H9 (cell line): ENCODE measurements at regions not wholly inside any gene's neighbourhood (a gene's known extent, or its start where the extent isn't known, plus 50 kb on each side); places are given as distances from the start of the nearest gene placed in this dataset.

Source experiments
- DNase-seq: peaks from one replicate; pipeline ENCODE4 v3.0.0-alpha.2; 2017
- H2AFZ ChIP-seq: one replicate; pipeline ENCODE4 v1.6.1; 2013; ENCODE audit warnings: mild to moderate bottlenecking, low read length, control low read depth, moderate library complexity
- H2AK5ac ChIP-seq: 2 replicates; pipeline ENCODE4 v1.6.1; 2013; ENCODE audit warnings: low read length, control low read depth, mixed read lengths; ENCODE audit not compliant: insufficient read length
- H2BK120ac ChIP-seq: one replicate; pipeline ENCODE4 v1.6.1; 2013; ENCODE audit warnings: low read depth, mild to moderate bottlenecking, low read length, control low read depth, inconsistent platforms; ENCODE audit not compliant: poor library complexity, severe bottlenecking
- H2BK12ac ChIP-seq: 2 replicates; pipeline ENCODE4 v1.6.1; 2013; ENCODE audit warnings: low read length, control low read depth, mixed read lengths, low read depth; ENCODE audit not compliant: insufficient read length
- H2BK15ac ChIP-seq: 2 replicates; pipeline ENCODE4 v1.6.1; 2013; ENCODE audit warnings: low read depth, low read length, control low read depth
- H2BK20ac ChIP-seq: one replicate; pipeline ENCODE4 v1.6.1; 2013; ENCODE audit warnings: low read depth, mild to moderate bottlenecking, low read length, control low read depth, inconsistent platforms; ENCODE audit not compliant: poor library complexity, severe bottlenecking
- H2BK5ac ChIP-seq: 2 replicates; pipeline ENCODE4 v1.6.1; 2013; ENCODE audit warnings: low read length, control low read depth, mixed read lengths; ENCODE audit not compliant: insufficient read length
- H3K14ac ChIP-seq: 2 replicates; pipeline ENCODE4 v1.6.1; 2013; ENCODE audit warnings: low read length, control low read depth; ENCODE audit not compliant: insufficient read depth
- H3K18ac ChIP-seq: 2 replicates; pipeline ENCODE4 v1.6.1; 2013; ENCODE audit warnings: low read depth, mild to moderate bottlenecking, mixed read lengths, low read length, control low read depth; ENCODE audit not compliant: insufficient read length
- H3K23ac ChIP-seq: 2 replicates; pipeline ENCODE4 v1.6.1; 2013; ENCODE audit warnings: low read length, control low read depth, mixed read lengths, low read depth; ENCODE audit not compliant: insufficient read length
- H3K23me2 ChIP-seq: 2 replicates; pipeline ENCODE4 v1.6.1; 2013; ENCODE audit warnings: low read depth, mild to moderate bottlenecking, mixed read lengths, low read length, control low read depth; ENCODE audit not compliant: insufficient read length, poor library complexity, severe bottlenecking
- H3K27ac ChIP-seq: 2 replicates; pipeline ENCODE4 v1.5.1; 2013; ENCODE audit warnings: low read length, control low read depth, mixed read lengths, low read depth; ENCODE audit not compliant: insufficient read length
- H3K27me3 ChIP-seq: 2 replicates; pipeline ENCODE4 v1.6.1; 2013; ENCODE audit warnings: low read length, control low read depth, inconsistent platforms; ENCODE audit not compliant: insufficient read depth
- H3K4ac ChIP-seq: 2 replicates; pipeline ENCODE4 v1.6.1; 2013; ENCODE audit warnings: low read depth, mild to moderate bottlenecking, control low read depth, inconsistent platforms, low read length, moderate library complexity
- H3K4me1 ChIP-seq: 2 replicates; pipeline ENCODE4 v1.6.1; 2013; ENCODE audit warnings: low read length, control low read depth, inconsistent platforms; ENCODE audit not compliant: insufficient read depth
- H3K4me2 ChIP-seq: 2 replicates; pipeline ENCODE4 v1.6.1; 2013; ENCODE audit warnings: low read length, control low read depth, mixed read lengths; ENCODE audit not compliant: insufficient read length, insufficient read depth
- H3K56ac ChIP-seq: 2 replicates; pipeline ENCODE4 v1.6.1; 2013; ENCODE audit warnings: low read depth, mild to moderate bottlenecking, mixed read lengths, low read length, control low read depth; ENCODE audit not compliant: insufficient read length
- H3K79me1 ChIP-seq: 2 replicates; pipeline ENCODE4 v1.6.1; 2013; ENCODE audit warnings: low read depth, mild to moderate bottlenecking, moderate library complexity, low read length, control low read depth, inconsistent platforms; ENCODE audit not compliant: insufficient read depth, poor library complexity, severe bottlenecking
- H3K79me2 ChIP-seq: 2 replicates; pipeline ENCODE4 v1.6.1; 2013; ENCODE audit warnings: low read length, control low read depth, inconsistent platforms; ENCODE audit not compliant: insufficient read depth
- H3K9ac ChIP-seq: 2 replicates; pipeline ENCODE4 v1.6.1; 2013; ENCODE audit warnings: low read length, control low read depth, mixed read lengths; ENCODE audit not compliant: insufficient read length; ENCODE audit errors: extremely low read depth
- H3K9me3 ChIP-seq: one replicate; pipeline ENCODE4 v1.6.1; 2013; ENCODE audit warnings: low read depth, low read length, inconsistent platforms; ENCODE audit not compliant: control insufficient read depth
- H3T11ph ChIP-seq: one replicate; pipeline ENCODE4 v1.6.1; 2013; ENCODE audit warnings: mild to moderate bottlenecking, low read length, control low read depth, inconsistent platforms
- H4K20me1 ChIP-seq: one replicate; pipeline ENCODE4 v1.6.1; 2013; ENCODE audit not compliant: control insufficient read depth, insufficient read length, insufficient read depth
- H4K5ac ChIP-seq: 2 replicates; pipeline ENCODE4 v1.6.1; 2013; ENCODE audit warnings: low read depth, mild to moderate bottlenecking, mixed read lengths, low read length, control low read depth; ENCODE audit not compliant: insufficient read length
- H4K8ac ChIP-seq: replicated peaks from 2 replicates; pipeline ENCODE4 v1.6.1; 2013; ENCODE audit warnings: low read length, control low read depth, mixed read lengths, low read depth; ENCODE audit not compliant: insufficient read length
- H4K91ac ChIP-seq: 2 replicates; pipeline ENCODE4 v1.6.1; 2013; ENCODE audit warnings: low read depth, mild to moderate bottlenecking, moderate library complexity, mixed read lengths, low read length, control low read depth; ENCODE audit not compliant: insufficient read length
- H3K27ac Mint-ChIP-seq, 3 experiments: 2 replicates in 2 of 3; 3 replicates in 1 of 3; pipeline ENCODE4 v1.8.0; 2020 to 2021; ENCODE audit warnings: mixed read lengths in 3 of 3, mild to moderate bottlenecking in 1 of 3, moderate library complexity in 1 of 3
- H3K27me3 Mint-ChIP-seq: 2 replicates; pipeline ENCODE4 v1.8.0; 2021; ENCODE audit warnings: low read depth, mild to moderate bottlenecking, moderate library complexity, mixed read lengths
- H3K36me3 Mint-ChIP-seq, 3 experiments: 2 replicates in 2 of 3; 3 replicates in 1 of 3; pipeline ENCODE4 v1.8.0; 2020 to 2021; ENCODE audit warnings: low read depth in 3 of 3, mixed read lengths in 3 of 3; ENCODE audit not compliant: insufficient read depth in 1 of 3
- H3K4me1 Mint-ChIP-seq, 2 experiments: 2 replicates each; pipeline ENCODE4 v1.8.0; 2020; ENCODE audit warnings: mixed read lengths in 2 of 2
- H3K4me3 Mint-ChIP-seq, 2 experiments: 2 replicates in 1 of 2; 3 replicates in 1 of 2; pipeline ENCODE4 v1.8.0; 2020 to 2021; ENCODE audit warnings: mild to moderate bottlenecking in 2 of 2, mixed read lengths in 2 of 2, moderate library complexity in 1 of 2
- H3K9me3 Mint-ChIP-seq, 2 experiments: 2 replicates in 1 of 2; 3 replicates in 1 of 2; pipeline ENCODE4 v1.8.0; 2020; ENCODE audit warnings: mild to moderate bottlenecking in 2 of 2, mixed read lengths in 2 of 2, moderate library complexity in 1 of 2
- CTCF ChIP-seq: fragments of 200-600 bp; sonication (generic); conservative IDR thresholded peaks from 3 replicates; pipeline ENCODE4 v1.8.0; 2021; ENCODE audit warnings: antibody characterized with exemption, mild to moderate bottlenecking
- WGBS: extraction: QIAGEN DNeasy Blood & Tissue Kit; methylation state at CpG from one replicate; pipeline ENCODE4 v1.1.7; 2013; ENCODE audit warnings: missing lambda C conversion rate, low lambda C conversion rate, mixed read lengths; ENCODE audit not compliant: insufficient read length; ENCODE audit errors: extremely low coverage; 5-methylcytosine and 5-hydroxymethylcytosine counted together

- no peak for TF ChIP-seq CTCF
- no peak overlapping the region for H3K4me3 Mint-ChIP-seq
These were observed 79.7 kb downstream of the MRPS30 start for GRCh38 chr5:44888435-44888834.

More at GRCh38 chr5:44888435-44888834, 79.7 kb downstream of the MRPS30 start:
- Mint-ChIP-seq H3K36me3 (peaks cover 0 to 4% (median 3%) of the 10 kb centered on the region in 3 experiments; a peak in 3 of 7 replicates), H3K4me1 (no peaks in the 10 kb centered on the region; a peak in 1 of 4 replicates), H3K27ac (no peak overlapping the region), H3K9me3 (peaks cover 3 to 11% of the 10 kb centered on the region in 2 experiments; a peak in 3 of 5 replicates), H3K27me3 (no peaks in the 10 kb centered on the region)
- no peak overlapping the region for H2AK5ac ChIP-seq
- H3K79me2 ChIP-seq: no peaks in the 10 kb centered on the region
- H2BK15ac ChIP-seq: no peak overlapping the region
- H3K23me2 ChIP-seq: no peaks in the 10 kb centered on the region
- no peak overlapping the region for H2AFZ ChIP-seq
- no peak for DNase-seq
- H4K91ac ChIP-seq: no peak overlapping the region
- no peak overlapping the region for H3K9ac ChIP-seq
- H4K20me1 ChIP-seq: no peaks in the 10 kb centered on the region
- no peak overlapping the region for H3K14ac ChIP-seq
- no peaks in the 10 kb centered on the region for H3K9me3 ChIP-seq
- no peaks in the 10 kb centered on the region for H3K4me1 ChIP-seq
- no peak overlapping the region for H3K4ac ChIP-seq
- no peak overlapping the region for H2BK120ac ChIP-seq
- H2BK5ac ChIP-seq: no peak overlapping the region
- H3K27me3 ChIP-seq: no peaks in the 10 kb centered on the region
- no peak overlapping the region for H3K23ac ChIP-seq
- H4K5ac ChIP-seq: no peak overlapping the region
- no peak overlapping the region for H3K4me2 ChIP-seq
- H3K27ac ChIP-seq: no peak overlapping the region
- H3T11ph ChIP-seq: no peak overlapping the region
- H4K8ac ChIP-seq: no peak overlapping the region
- H3K56ac ChIP-seq: no peak overlapping the region
- no peaks in the 10 kb centered on the region for H3K79me1 ChIP-seq
- no peak overlapping the region for H2BK20ac ChIP-seq
- no CpG with 5 or more reads among the region's 1 CpG for WGBS
- H2BK12ac ChIP-seq: no peak overlapping the region
- no peak overlapping the region for H3K18ac ChIP-seq
